H1 (cell line): ENCODE measurements at regions not wholly inside any gene's neighbourhood (a gene's known extent, or its start where the extent isn't known, plus 50 kb on each side); places are given as distances from the start of the nearest gene placed in this dataset.

Source experiments
- NANOG ChIP-seq: IDR thresholded peaks from 2 replicates; pipeline ENCODE4 v1.6.1; 2011; ENCODE audit warnings: low read length, low read depth, mild to moderate bottlenecking, inconsistent platforms; ENCODE audit not compliant: insufficient read depth, poor library complexity, severe bottlenecking
- PHF8 ChIP-seq: fragments of 200-600 bp; sonication (generic); conservative IDR thresholded peaks from 2 replicates; pipeline ENCODE4 v1.7.1; 2012; ENCODE audit warnings: low read depth, mild to moderate bottlenecking, inconsistent platforms, low read length, moderate library complexity

GRCh38 chr3:43883729-43884396 is 193.1 kb downstream of the ABHD5 start (continued):
- TF ChIP-seq NANOG (no peak), PHF8 (no peak)
